ENCODE measurements at regions not wholly inside any gene's neighbourhood (a gene's known extent, or its start where the extent isn't known, plus 50 kb on each side); places are given as distances from the start of the nearest gene placed in this dataset.

GRCh38 chr16:64762211-64762610 is 359.7 kb downstream of the CDH11 start:
- DNase-seq (ENCODE audit: low spot score) = no peak
- no peak for ATAC-seq (ENCODE audit: low FRiP score)
- TF ChIP-seq CTCF (IDR thresholded peaks at IDR 0.05) = no peak

- no peak for DNase-seq (ENCODE audit: low spot score)
- no peak for ATAC-seq (ENCODE audit: low FRiP score)
- TF ChIP-seq CTCF (IDR thresholded peaks at IDR 0.05) = no peak
These were observed 367.6 kb downstream of the CDH11 start for GRCh38 chr16:64754279-64754678.

- ATAC-seq (ENCODE audit: low FRiP score) (no peak), DNase-seq (ENCODE audit: low spot score) (no peak)
- TF ChIP-seq CTCF (IDR thresholded peaks at IDR 0.05) = no peak
These were observed 370.0 kb downstream of the CDH11 start for GRCh38 chr16:64751906-64752305.

- no peak for TF ChIP-seq CTCF (IDR thresholded peaks at IDR 0.05)
- ATAC-seq (ENCODE audit: low FRiP score) (no peak), DNase-seq (ENCODE audit: low spot score) (no peak)
These were observed 372.5 kb downstream of the CDH11 start for GRCh38 chr16:64749346-64749745.

DNA sequence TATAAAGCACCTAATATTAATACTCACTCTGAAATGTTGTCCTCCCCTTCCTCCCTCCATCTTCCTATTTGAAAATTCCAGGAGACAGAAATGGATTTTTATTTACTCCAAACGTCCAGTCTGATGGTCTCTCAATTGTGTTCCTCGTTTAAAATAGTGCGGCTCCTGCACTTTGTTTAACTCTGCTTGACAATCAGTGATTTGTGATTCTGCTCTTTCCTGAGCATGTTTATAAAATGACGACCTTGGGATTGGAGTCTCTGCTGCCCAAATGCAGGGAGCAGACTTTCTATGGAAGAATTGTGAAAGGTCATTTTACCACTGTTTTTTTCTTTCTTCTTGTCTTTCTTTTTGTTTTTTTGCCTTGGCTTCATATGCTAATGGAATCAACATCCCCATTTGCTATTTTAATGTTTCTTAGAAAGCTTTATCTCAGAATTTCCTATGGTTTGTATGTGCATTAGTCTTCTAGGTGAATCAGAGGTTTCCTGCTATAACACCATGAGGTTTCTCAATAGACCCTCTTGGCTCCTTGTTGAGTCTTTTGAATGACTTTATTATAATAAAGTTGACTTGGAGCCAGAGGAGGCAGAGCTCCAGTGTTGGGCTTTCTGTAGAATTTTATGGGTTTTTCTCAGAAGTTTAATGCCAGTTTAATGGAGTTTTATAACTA is 376.5 kb downstream of the CDH11 start:
- ATAC-seq (ENCODE audit: low FRiP score) = no peak
- TF ChIP-seq CTCF (IDR thresholded peaks at IDR 0.05) = no peak
- no peak for DNase-seq (ENCODE audit: low spot score)

GRCh38 chr16:64742455-64743223 is 379.2 kb downstream of the CDH11 start:
- TF ChIP-seq CTCF (IDR thresholded peaks at IDR 0.05) = no peak
- ATAC-seq (ENCODE audit: low FRiP score) (no peak), DNase-seq (ENCODE audit: low spot score) (no peak)

GRCh38 chr16:64740261-64740660 is 381.6 kb downstream of the CDH11 start:
- DNase-seq (ENCODE audit: low spot score) = no peak
- ATAC-seq (ENCODE audit: low FRiP score) = no peak

More at GRCh38 chr16:64740261-64740660, 381.6 kb downstream of the CDH11 start:
- no peak for TF ChIP-seq CTCF (IDR thresholded peaks at IDR 0.05)

Data from omental fat pad (tissue), 3 donors.